ENCODE measurements at regions not wholly inside any gene's neighbourhood (a gene's known extent, or its start where the extent isn't known, plus 50 kb on each side); places are given as distances from the start of the nearest gene placed in this dataset.

- TF ChIP-seq ZBTB7A (IDR thresholded peaks at IDR 0.05; ENCODE audit: low read depth) (no peak), EGR1 (IDR thresholded peaks at IDR 0.05) (no peak), YY1 (IDR thresholded peaks at IDR 0.05; ENCODE audit: low read depth) (no peak), EP300 (IDR thresholded peaks at IDR 0.05; ENCODE audit: borderline replicate concordance) (no peak), TEAD4 (IDR thresholded peaks at IDR 0.05) (no peak), REST (IDR thresholded peaks at IDR 0.05; ENCODE audit: low read depth) (no peak), CEBPB (IDR thresholded peaks at IDR 0.05) (no peak), TCF12 (IDR thresholded peaks at IDR 0.05; ENCODE audit: low read depth) (no peak)
Observed at GRCh38 chr13:65633806-65634205, 1596.3 kb downstream of the PCDH9 start.
